Progenitor cell of endocrine pancreas (in vitro differentiated cells): ENCODE measurements at regions not wholly inside any gene's neighbourhood (a gene's known extent, or its start where the extent isn't known, plus 50 kb on each side); places are given as distances from the start of the nearest gene placed in this dataset.

ENCODE experiments used
- DNase-seq: peaks from one replicate; pipeline ENCODE4 v3.0.0; 2021; ENCODE audit warnings: low spot score; ENCODE audit not compliant: unreplicated experiment
- H3K27ac Mint-ChIP-seq: 2 replicates; pipeline ENCODE4 v1.8.0; 2021; ENCODE audit warnings: mild to moderate bottlenecking, moderate library complexity, mixed read lengths
- H3K27me3 Mint-ChIP-seq: 2 replicates; pipeline ENCODE4 v1.8.0; 2021; ENCODE audit warnings: mixed read lengths
- H3K36me3 Mint-ChIP-seq: 2 replicates; pipeline ENCODE4 v1.8.0; 2022; ENCODE audit warnings: mixed read lengths; ENCODE audit not compliant: insufficient read depth
- H3K4me1 Mint-ChIP-seq: 2 replicates; pipeline ENCODE4 v1.8.0; 2021; ENCODE audit warnings: low read depth, mixed read lengths
- H3K4me3 Mint-ChIP-seq: 2 replicates; pipeline ENCODE4 v1.8.0; 2021; ENCODE audit warnings: low read depth, mild to moderate bottlenecking, moderate library complexity, mixed read lengths
- H3K9me3 Mint-ChIP-seq: 2 replicates; pipeline ENCODE4 v1.8.0; 2021; ENCODE audit warnings: low read depth, mixed read lengths
- TF ChIP-seq, protein P1 (sequence below): fragments of 200-600 bp; sonication (generic); IDR thresholded peaks from one replicate; pipeline ENCODE4 v1.5.0; 2021; ENCODE audit warnings: antibody characterized with exemption, mild to moderate bottlenecking; ENCODE audit not compliant: unreplicated experiment

- Mint-ChIP-seq H3K27ac (no peak overlapping the region), H3K4me1 (no peaks in the 10 kb centered on the region), H3K27me3 (no peaks in the 10 kb centered on the region), H3K4me3 (no peak overlapping the region), H3K9me3 (peaks cover 4% of the 10 kb centered on the region), H3K36me3 (no peaks in the 10 kb centered on the region)
- TF ChIP-seq, protein P1, sequence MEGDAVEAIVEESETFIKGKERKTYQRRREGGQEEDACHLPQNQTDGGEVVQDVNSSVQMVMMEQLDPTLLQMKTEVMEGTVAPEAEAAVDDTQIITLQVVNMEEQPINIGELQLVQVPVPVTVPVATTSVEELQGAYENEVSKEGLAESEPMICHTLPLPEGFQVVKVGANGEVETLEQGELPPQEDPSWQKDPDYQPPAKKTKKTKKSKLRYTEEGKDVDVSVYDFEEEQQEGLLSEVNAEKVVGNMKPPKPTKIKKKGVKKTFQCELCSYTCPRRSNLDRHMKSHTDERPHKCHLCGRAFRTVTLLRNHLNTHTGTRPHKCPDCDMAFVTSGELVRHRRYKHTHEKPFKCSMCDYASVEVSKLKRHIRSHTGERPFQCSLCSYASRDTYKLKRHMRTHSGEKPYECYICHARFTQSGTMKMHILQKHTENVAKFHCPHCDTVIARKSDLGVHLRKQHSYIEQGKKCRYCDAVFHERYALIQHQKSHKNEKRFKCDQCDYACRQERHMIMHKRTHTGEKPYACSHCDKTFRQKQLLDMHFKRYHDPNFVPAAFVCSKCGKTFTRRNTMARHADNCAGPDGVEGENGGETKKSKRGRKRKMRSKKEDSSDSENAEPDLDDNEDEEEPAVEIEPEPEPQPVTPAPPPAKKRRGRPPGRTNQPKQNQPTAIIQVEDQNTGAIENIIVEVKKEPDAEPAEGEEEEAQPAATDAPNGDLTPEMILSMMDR, result no peak
- no peak for DNase-seq
Observed at GRCh38 chr2:18345848-18346247, 214.6 kb downstream of the RDH14 start.

- no peak overlapping the region for H3K4me3 Mint-ChIP-seq
- H3K4me1 Mint-ChIP-seq, result no peaks in the 10 kb centered on the region
- TF ChIP-seq, protein P1, result no peak
- peaks cover 4% of the 10 kb centered on the region for H3K9me3 Mint-ChIP-seq
- H3K36me3 Mint-ChIP-seq, result no peaks in the 10 kb centered on the region
- no peak overlapping the region for H3K27ac Mint-ChIP-seq
- no peak for DNase-seq
- H3K27me3 Mint-ChIP-seq, result no peaks in the 10 kb centered on the region
Observed at GRCh38 chr2:18342901-18343300, 217.6 kb downstream of the RDH14 start.

GRCh38 chr2:18339326-18339725 is 221.1 kb downstream of the RDH14 start:
- peaks cover 2% of the 10 kb centered on the region for H3K27me3 Mint-ChIP-seq

DNA sequence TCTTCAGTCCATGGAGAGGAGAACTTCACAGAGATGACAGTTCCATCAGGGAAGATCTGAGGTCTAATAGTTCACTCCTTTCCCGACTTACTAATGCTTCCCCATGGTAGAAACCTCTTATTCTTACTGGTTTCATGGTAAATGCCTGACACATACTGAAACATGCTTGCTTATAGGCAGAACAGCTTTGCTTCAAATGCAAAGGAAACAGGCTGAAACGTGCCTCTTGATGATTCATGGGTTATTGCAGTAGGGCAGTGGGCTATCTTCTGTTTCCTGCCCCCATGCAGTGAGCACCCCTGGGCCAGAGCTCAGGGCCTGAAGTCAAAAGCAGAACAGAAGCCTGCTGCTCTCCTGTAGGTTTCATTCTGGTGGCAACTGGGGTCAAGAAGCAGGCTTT is 223.5 kb downstream of the RDH14 start:
- H3K27me3 Mint-ChIP-seq, result peaks cover 2% of the 10 kb centered on the region
- H3K27ac Mint-ChIP-seq, result no peak overlapping the region
- DNase-seq, result no peak
- no peaks in the 10 kb centered on the region for H3K9me3 Mint-ChIP-seq
- no peaks in the 10 kb centered on the region for H3K36me3 Mint-ChIP-seq
- TF ChIP-seq, protein P1, result no peak
- no peaks in the 10 kb centered on the region for H3K4me1 Mint-ChIP-seq
- no peak overlapping the region for H3K4me3 Mint-ChIP-seq

More at GRCh38 chr2:18339326-18339725, 221.1 kb downstream of the RDH14 start:
- H3K4me1 Mint-ChIP-seq, result no peaks in the 10 kb centered on the region
- no peaks in the 10 kb centered on the region for H3K36me3 Mint-ChIP-seq
- peaks cover 4% of the 10 kb centered on the region for H3K9me3 Mint-ChIP-seq
- H3K4me3 Mint-ChIP-seq, result no peak overlapping the region
- no peak for DNase-seq
- no peak overlapping the region for H3K27ac Mint-ChIP-seq
- TF ChIP-seq, protein P1, result no peak

DNA sequence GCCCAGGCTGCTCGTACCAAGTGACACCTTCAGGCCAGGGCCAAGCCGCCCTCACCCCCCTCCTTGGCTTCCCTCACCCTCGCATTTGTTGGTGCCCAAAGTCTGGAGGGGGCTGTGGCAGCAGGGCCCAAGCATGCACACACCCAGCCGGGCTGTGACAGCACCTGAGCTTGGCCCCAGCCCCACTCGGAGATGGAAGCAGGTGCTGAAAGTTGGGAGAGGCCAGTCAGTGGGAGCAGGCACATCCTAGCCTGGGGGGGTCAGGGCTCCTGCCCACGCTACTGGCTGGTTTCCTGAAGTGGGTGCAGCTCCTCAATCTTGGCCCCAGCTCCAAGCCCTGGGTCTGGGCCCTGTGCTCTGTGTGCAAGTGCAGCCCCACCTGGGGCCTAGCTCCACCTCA is 228.0 kb downstream of the RDH14 start:
- no peak for DNase-seq
- Mint-ChIP-seq H3K27me3 (peaks cover 9% of the 10 kb centered on the region), H3K4me3 (no peak overlapping the region), H3K36me3 (no peaks in the 10 kb centered on the region), H3K4me1 (no peaks in the 10 kb centered on the region), H3K27ac (no peak overlapping the region), H3K9me3 (no peaks in the 10 kb centered on the region)
- TF ChIP-seq, protein P1, result no peak

- Mint-ChIP-seq H3K36me3 (no peaks in the 10 kb centered on the region), H3K9me3 (no peaks in the 10 kb centered on the region), H3K4me1 (no peaks in the 10 kb centered on the region), H3K27me3 (peaks cover 11% of the 10 kb centered on the region), H3K4me3 (no peak overlapping the region), H3K27ac (no peak overlapping the region)
- no peak for DNase-seq
- TF ChIP-seq, protein P1, result no peak
Observed at GRCh38 chr2:18325118-18325517, 235.3 kb downstream of the RDH14 start.
